ENCODE measurements at regions not wholly inside any gene's neighbourhood (a gene's known extent, or its start where the extent isn't known, plus 50 kb on each side); places are given as distances from the start of the nearest gene placed in this dataset.

DNA sequence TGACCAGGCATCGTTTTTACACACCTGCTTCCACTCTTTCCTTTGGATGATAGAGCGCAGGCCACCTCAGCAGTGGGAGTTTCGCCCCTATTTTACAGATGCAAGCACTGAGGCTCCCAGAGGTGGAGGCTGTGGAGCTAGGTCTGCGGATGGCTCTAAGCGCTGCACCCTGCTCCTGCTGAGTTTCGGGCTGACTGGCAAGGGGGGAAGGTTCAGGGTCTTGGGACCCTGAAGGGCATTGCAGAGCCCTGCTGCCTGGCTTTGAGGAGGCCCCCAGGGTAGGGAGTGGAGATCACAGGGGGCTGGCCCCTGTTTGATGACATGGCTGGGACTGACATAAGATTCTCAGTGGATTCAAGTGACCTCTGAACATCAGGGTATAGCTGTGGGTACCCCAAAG, 62.8 kb upstream of the NKX1-1 start:
- TF ChIP-seq, protein P1, sequence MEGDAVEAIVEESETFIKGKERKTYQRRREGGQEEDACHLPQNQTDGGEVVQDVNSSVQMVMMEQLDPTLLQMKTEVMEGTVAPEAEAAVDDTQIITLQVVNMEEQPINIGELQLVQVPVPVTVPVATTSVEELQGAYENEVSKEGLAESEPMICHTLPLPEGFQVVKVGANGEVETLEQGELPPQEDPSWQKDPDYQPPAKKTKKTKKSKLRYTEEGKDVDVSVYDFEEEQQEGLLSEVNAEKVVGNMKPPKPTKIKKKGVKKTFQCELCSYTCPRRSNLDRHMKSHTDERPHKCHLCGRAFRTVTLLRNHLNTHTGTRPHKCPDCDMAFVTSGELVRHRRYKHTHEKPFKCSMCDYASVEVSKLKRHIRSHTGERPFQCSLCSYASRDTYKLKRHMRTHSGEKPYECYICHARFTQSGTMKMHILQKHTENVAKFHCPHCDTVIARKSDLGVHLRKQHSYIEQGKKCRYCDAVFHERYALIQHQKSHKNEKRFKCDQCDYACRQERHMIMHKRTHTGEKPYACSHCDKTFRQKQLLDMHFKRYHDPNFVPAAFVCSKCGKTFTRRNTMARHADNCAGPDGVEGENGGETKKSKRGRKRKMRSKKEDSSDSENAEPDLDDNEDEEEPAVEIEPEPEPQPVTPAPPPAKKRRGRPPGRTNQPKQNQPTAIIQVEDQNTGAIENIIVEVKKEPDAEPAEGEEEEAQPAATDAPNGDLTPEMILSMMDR (IDR thresholded peaks at IDR 0.05), result no peak
- H3K36me3 ChIP-seq (ENCODE audit: insufficient read depth, low read length), result no peaks in the 10 kb centered on the region
- ATAC-seq (ENCODE audit: poor library complexity) (no peak), DNase-seq (no peak)
- peaks cover 0 to 23% of the 10 kb centered on the region in 2 experiments for H3K9me3 ChIP-seq (ENCODE audit: control insufficient read depth in 1 of 2, insufficient read depth in 1 of 2, low read length in 2 of 2)
- POLR2A ChIA-PET, result no interaction called here
- intact Hi-C loops (cut with DNase I, micrococcal nuclease), result no loop called here
- H3K36me3 Mint-ChIP-seq (ENCODE audit: low read depth), result no peaks in the 10 kb centered on the region
- H3K4me1 Mint-ChIP-seq (ENCODE audit: low read depth), result no peaks in the 10 kb centered on the region
- H3K27ac Mint-ChIP-seq, result no peak overlapping the region
- no peak overlapping the region for H3K4me3 ChIP-seq (ENCODE audit: low read length)
- CTCF ChIA-PET, result no interaction called here
- H3K27me3 Mint-ChIP-seq, result peaks cover 22% of the 10 kb centered on the region
- H3K4me3 Mint-ChIP-seq, result no peak overlapping the region
- H3K9me3 Mint-ChIP-seq, result peaks cover 12% of the 10 kb centered on the region
- no peak overlapping the region for H3K27ac ChIP-seq (ENCODE audit: low read depth in 1 of 2, low read length in 2 of 2)
- H3K4me1 ChIP-seq (ENCODE audit: insufficient read depth, low read length), result no peaks in the 10 kb centered on the region
- H3K27me3 ChIP-seq (ENCODE audit: control insufficient read depth in 1 of 2, insufficient read depth in 2 of 2, low read length in 2 of 2), result peaks cover 14 to 20% of the 10 kb centered on the region in 2 experiments

- CTCF ChIA-PET, result no interaction called here
- H3K4me3 Mint-ChIP-seq, result no peak overlapping the region
- TF ChIP-seq, protein P1 (IDR thresholded peaks at IDR 0.05), result no peak
- H3K9me3 Mint-ChIP-seq, result peaks cover 12% of the 10 kb centered on the region
- POLR2A ChIA-PET, result no interaction called here
- no peak for ATAC-seq (ENCODE audit: poor library complexity)
- no peaks in the 10 kb centered on the region for H3K4me1 Mint-ChIP-seq (ENCODE audit: low read depth)
- no peaks in the 10 kb centered on the region for H3K36me3 Mint-ChIP-seq (ENCODE audit: low read depth)
- Histone ChIP-seq H3K4me3 (ENCODE audit: low read length) (no peak overlapping the region), H3K4me1 (ENCODE audit: insufficient read depth, low read length) (no peaks in the 10 kb centered on the region), H3K36me3 (ENCODE audit: insufficient read depth, low read length) (no peaks in the 10 kb centered on the region), H3K9me3 (ENCODE audit: control insufficient read depth in 1 of 2, insufficient read depth in 1 of 2, low read length in 2 of 2) (peaks cover 0 to 35% of the 10 kb centered on the region in 2 experiments), H3K27me3 (ENCODE audit: control insufficient read depth in 1 of 2, insufficient read depth in 2 of 2, low read length in 2 of 2) (peaks cover 14 to 28% of the 10 kb centered on the region in 2 experiments), H3K27ac (ENCODE audit: low read depth in 1 of 2, low read length in 2 of 2) (no peak overlapping the region)
- no peak overlapping the region for H3K27ac Mint-ChIP-seq
- no peak for DNase-seq
- intact Hi-C loops (cut with DNase I, micrococcal nuclease), result no loop called here
- peaks cover 23% of the 10 kb centered on the region for H3K27me3 Mint-ChIP-seq
Measured at GRCh38 chr4:1467581-1468458, 61.6 kb upstream of the NKX1-1 start.

GRCh38 chr4:1466863-1467165, 60.6 kb upstream of the NKX1-1 start:
- no peaks in the 10 kb centered on the region for H3K4me1 ChIP-seq (ENCODE audit: insufficient read depth, low read length)
- CTCF ChIA-PET, result no interaction called here
- Mint-ChIP-seq H3K27me3 (peaks cover 24% of the 10 kb centered on the region), H3K4me3 (no peak overlapping the region), H3K36me3 (ENCODE audit: low read depth) (no peaks in the 10 kb centered on the region), H3K4me1 (ENCODE audit: low read depth) (no peaks in the 10 kb centered on the region), H3K27ac (no peak overlapping the region), H3K9me3 (peaks cover 12% of the 10 kb centered on the region)
- no peak for ATAC-seq (ENCODE audit: poor library complexity)
- H3K36me3 ChIP-seq (ENCODE audit: insufficient read depth, low read length), result no peaks in the 10 kb centered on the region
- intact Hi-C loops (cut with DNase I, micrococcal nuclease), result no loop called here
- TF ChIP-seq, protein P1 (IDR thresholded peaks at IDR 0.05), result no peak
- POLR2A ChIA-PET, result no interaction called here
- H3K4me3 ChIP-seq (ENCODE audit: low read length), result no peak overlapping the region
- H3K27me3 ChIP-seq (ENCODE audit: control insufficient read depth in 1 of 2, insufficient read depth in 2 of 2, low read length in 2 of 2), result peaks cover 14 to 23% of the 10 kb centered on the region in 2 experiments
- no peak for DNase-seq
- H3K9me3 ChIP-seq (ENCODE audit: control insufficient read depth in 1 of 2, insufficient read depth in 1 of 2, low read length in 2 of 2), result peaks cover 0 to 35% of the 10 kb centered on the region in 2 experiments
- H3K27ac ChIP-seq (ENCODE audit: low read depth in 1 of 2, low read length in 2 of 2), result no peak overlapping the region

All from CD4-positive, alpha-beta T cell (primary cell).